Mesenchymal stem cell (in vitro differentiated cells and primary cell): ENCODE measurements at regions not wholly inside any gene's neighbourhood (a gene's known extent, or its start where the extent isn't known, plus 50 kb on each side); places are given as distances from the start of the nearest gene placed in this dataset.

Experiments
- DNase-seq: peaks from one replicate; pipeline ENCODE4 v3.0.0-alpha.2; 2013
- H2AFZ ChIP-seq: one replicate; pipeline ENCODE4 v1.6.1; 2013; ENCODE audit warnings: low read depth, mild to moderate bottlenecking, control low read depth, inconsistent platforms, low read length, moderate library complexity
- H2AK5ac ChIP-seq: 2 replicates; pipeline ENCODE4 v1.6.1; 2013; ENCODE audit warnings: low read length, moderate library complexity, mild to moderate bottlenecking, inconsistent platforms; ENCODE audit not compliant: severe bottlenecking
- H2BK120ac ChIP-seq: one replicate; pipeline ENCODE4 v1.6.1; 2013; ENCODE audit warnings: low read depth, mild to moderate bottlenecking, inconsistent platforms, low read length, moderate library complexity
- H2BK12ac ChIP-seq, 2 experiments: one replicate each; pipeline ENCODE4 v1.6.1; 2013; ENCODE audit warnings: inconsistent platforms in 2 of 2, low read length in 2 of 2, mild to moderate bottlenecking in 2 of 2, moderate library complexity in 2 of 2, control low read depth in 1 of 2
- H2BK15ac ChIP-seq: one replicate; pipeline ENCODE4 v1.6.1; 2013; ENCODE audit warnings: mild to moderate bottlenecking, low read depth, inconsistent platforms; ENCODE audit not compliant: poor library complexity, severe bottlenecking
- H2BK5ac ChIP-seq: 2 replicates; pipeline ENCODE4 v1.6.1; 2013; ENCODE audit warnings: low read depth, mild to moderate bottlenecking, low read length, control low read depth, inconsistent platforms; ENCODE audit not compliant: poor library complexity, severe bottlenecking
- H3K14ac ChIP-seq, 2 experiments: one replicate each; pipeline ENCODE4 v1.6.1; 2013; ENCODE audit warnings: inconsistent platforms in 2 of 2, low read length in 2 of 2, control low read depth in 1 of 2, mild to moderate bottlenecking in 1 of 2, moderate library complexity in 1 of 2
- H3K18ac ChIP-seq, 2 experiments: one replicate each; pipeline ENCODE4 v1.6.1; 2013; ENCODE audit warnings: inconsistent platforms in 2 of 2, low read length in 2 of 2, control low read depth in 1 of 2, low read depth in 1 of 2, mild to moderate bottlenecking in 1 of 2
- H3K23ac ChIP-seq, 2 experiments: one replicate each; pipeline ENCODE4 v1.6.1; 2013; ENCODE audit warnings: inconsistent platforms in 2 of 2, low read length in 2 of 2, mild to moderate bottlenecking in 2 of 2, moderate library complexity in 2 of 2, control low read depth in 1 of 2
- H3K27ac ChIP-seq: 2 replicates; pipeline ENCODE4 v1.5.1; 2013; ENCODE audit warnings: mild to moderate bottlenecking, moderate library complexity, low read length, control low read depth, inconsistent platforms; ENCODE audit not compliant: poor library complexity, severe bottlenecking
- H3K27me3 ChIP-seq, 2 experiments: 2 replicates each; pipeline versions ENCODE4 v1.6.1 to v1.7.0; 2013; ENCODE audit warnings: low read length in 2 of 2, mild to moderate bottlenecking in 2 of 2, moderate library complexity in 2 of 2, control low read depth in 1 of 2, inconsistent platforms in 1 of 2; ENCODE audit not compliant: control insufficient read depth in 1 of 2, insufficient read depth in 1 of 2
- H3K36me3 ChIP-seq, 2 experiments: 2 replicates each; pipeline versions ENCODE4 v1.6.1 to v1.7.0; 2013; ENCODE audit warnings: low read length in 2 of 2, control low read depth in 1 of 2, inconsistent platforms in 1 of 2, low read depth in 1 of 2, mild to moderate bottlenecking in 1 of 2; ENCODE audit not compliant: insufficient read depth in 2 of 2, control insufficient read depth in 1 of 2
- H3K4ac ChIP-seq, 2 experiments: one replicate each; pipeline ENCODE4 v1.6.1; 2013; ENCODE audit warnings: inconsistent platforms in 2 of 2, low read length in 2 of 2, mild to moderate bottlenecking in 2 of 2, moderate library complexity in 2 of 2, control low read depth in 1 of 2, low read depth in 1 of 2
- H3K4me1 ChIP-seq: 2 replicates; pipeline ENCODE4 v1.6.1; 2013; ENCODE audit warnings: low read depth, low read length, control low read depth; ENCODE audit not compliant: control insufficient read depth, insufficient read depth
- H3K4me2 ChIP-seq: 2 replicates; pipeline ENCODE4 v1.6.1; 2013; ENCODE audit warnings: low read length, mild to moderate bottlenecking, inconsistent platforms; ENCODE audit not compliant: poor library complexity, severe bottlenecking
- H3K4me3 ChIP-seq, 2 experiments: 2 replicates each; pipeline versions ENCODE4 v1.5.1 to v1.7.0; 2013; ENCODE audit warnings: low read length in 2 of 2, mild to moderate bottlenecking in 2 of 2, control low read depth in 1 of 2, low read depth in 1 of 2; ENCODE audit not compliant: insufficient read depth in 1 of 2
- H3K79me1 ChIP-seq: replicated peaks from 2 replicates; pipeline ENCODE4 v1.6.1; 2013; ENCODE audit warnings: mild to moderate bottlenecking, control low read depth, low read length, inconsistent platforms; ENCODE audit not compliant: poor library complexity, severe bottlenecking
- H3K9ac ChIP-seq: 2 replicates; pipeline ENCODE4 v1.7.0; 2013; ENCODE audit warnings: mild to moderate bottlenecking, low read length, moderate library complexity
- H3K9me3 ChIP-seq: 2 replicates; pipeline ENCODE4 v1.7.0; 2013; ENCODE audit warnings: mild to moderate bottlenecking, low read length; ENCODE audit not compliant: control insufficient read depth
- H4K8ac ChIP-seq: one replicate; pipeline ENCODE4 v1.6.1; 2013; ENCODE audit warnings: inconsistent platforms, mild to moderate bottlenecking, low read length, moderate library complexity
- H4K91ac ChIP-seq: one replicate; pipeline ENCODE4 v1.6.1; 2013; ENCODE audit warnings: mild to moderate bottlenecking, low read length, inconsistent platforms
- WGBS: methylation state at CpG from one replicate; pipeline ENCODE4 v1.1.7; 2013; ENCODE audit warnings: mixed read lengths; 5-methylcytosine and 5-hydroxymethylcytosine counted together

DNA sequence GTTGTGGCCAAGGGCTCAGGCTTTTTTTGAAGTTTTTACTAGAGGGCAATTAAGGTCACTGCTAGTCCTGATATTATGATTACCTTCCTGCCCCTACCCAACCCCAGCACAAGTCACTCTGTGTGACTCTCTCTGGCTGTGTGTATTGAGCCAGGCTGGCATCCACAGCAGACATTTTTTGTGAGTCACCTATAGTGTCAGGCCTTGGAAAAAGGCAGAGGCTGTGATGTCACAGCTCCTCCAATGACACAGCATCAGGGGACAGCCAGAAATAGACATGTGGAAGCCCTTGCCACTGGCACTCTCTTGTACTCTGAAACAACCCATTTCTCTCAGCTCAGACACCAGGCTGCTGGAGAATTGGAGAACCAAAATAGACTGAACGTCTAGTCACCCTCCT lies 145.4 kb downstream of the NMUR2 start:
- Histone ChIP-seq H3K9ac (no peak overlapping the region), H3K4me2 (no peak overlapping the region), H2BK120ac (no peak overlapping the region), H3K4me1 (no peaks in the 10 kb centered on the region), H3K23ac (no peak overlapping the region), H3K79me1 (no peaks in the 10 kb centered on the region), H3K27ac (no peak overlapping the region), H3K4ac (no peak overlapping the region), H3K9me3 (no peaks in the 10 kb centered on the region), H2AFZ (no peak overlapping the region), H2AK5ac (no peak overlapping the region), H3K4me3 (no peak overlapping the region), H2BK15ac (no peak overlapping the region), H2BK5ac (no peak overlapping the region), H3K14ac (no peak overlapping the region), H4K91ac (no peak overlapping the region), H4K8ac (no peak overlapping the region), H3K36me3 (no peaks in the 10 kb centered on the region), H3K18ac (no peak overlapping the region), H2BK12ac (no peak overlapping the region), H3K27me3 (no peaks in the 10 kb centered on the region)
- 29% methylated on average over 1 of the region's 1 CpG for WGBS
- no peak for DNase-seq

DNA sequence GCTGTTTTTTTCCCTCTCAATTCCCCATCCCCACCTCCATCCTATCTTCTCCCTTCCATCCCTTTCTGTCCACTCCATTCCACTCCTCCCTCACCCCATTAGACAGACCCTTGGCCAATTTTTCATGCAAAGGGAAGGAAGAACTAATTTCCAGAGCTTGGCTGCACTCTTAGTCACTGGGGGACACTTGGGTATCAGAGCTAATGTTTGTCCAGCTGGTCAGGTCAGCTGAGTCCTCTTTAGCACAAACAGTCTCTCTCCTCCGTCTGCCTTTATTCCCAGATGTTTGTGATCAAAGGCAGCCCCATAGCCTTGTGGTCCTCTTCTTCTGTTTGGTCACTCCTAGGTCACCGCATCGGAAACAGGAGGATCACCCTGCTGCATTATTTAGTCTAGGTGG lies 148.5 kb downstream of the NMUR2 start:
- no peak overlapping the region for H2BK15ac ChIP-seq
- H3K4me1 ChIP-seq, result no peaks in the 10 kb centered on the region

DNA sequence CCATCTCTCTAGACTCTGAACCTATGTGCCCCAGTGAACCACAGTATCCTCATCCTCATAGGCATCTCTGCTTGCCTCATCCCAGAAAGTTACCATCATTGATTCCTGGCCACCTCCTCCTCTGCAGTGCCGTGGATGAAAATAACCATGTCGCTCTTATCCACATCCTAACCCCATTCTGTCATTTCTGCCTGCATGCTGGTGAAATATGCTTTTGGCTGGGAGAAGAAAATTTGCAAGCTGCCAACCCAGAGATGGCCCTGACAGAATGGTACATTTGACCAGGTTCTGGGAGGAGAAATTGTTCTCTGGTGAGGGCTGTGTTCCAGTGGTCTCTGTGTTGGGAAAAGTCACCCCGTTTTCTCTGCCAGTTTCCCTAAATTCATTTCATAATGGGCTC lies 149.7 kb downstream of the NMUR2 start:
- no peak overlapping the region for H4K91ac ChIP-seq
- 56% methylated on average over 1 of the region's 3 CpGs for WGBS
- no peak overlapping the region for H3K4me2 ChIP-seq
- DNase-seq, result no peak
- no peak overlapping the region for H3K4ac ChIP-seq
- no peaks in the 10 kb centered on the region for H3K36me3 ChIP-seq
- no peaks in the 10 kb centered on the region for H3K79me1 ChIP-seq
- no peak overlapping the region for H2BK120ac ChIP-seq
- no peaks in the 10 kb centered on the region for H3K9me3 ChIP-seq
- H3K18ac ChIP-seq, result no peak overlapping the region
- no peaks in the 10 kb centered on the region for H3K4me1 ChIP-seq
- H2AFZ ChIP-seq, result no peak overlapping the region
- no peak overlapping the region for H2BK12ac ChIP-seq
- no peak overlapping the region for H2AK5ac ChIP-seq
- no peak overlapping the region for H3K4me3 ChIP-seq
- H2BK5ac ChIP-seq, result no peak overlapping the region
- H3K27ac ChIP-seq, result no peak overlapping the region
- H3K27me3 ChIP-seq, result no peaks in the 10 kb centered on the region
- no peak overlapping the region for H3K23ac ChIP-seq
- no peak overlapping the region for H2BK15ac ChIP-seq
- no peak overlapping the region for H4K8ac ChIP-seq
- H3K14ac ChIP-seq, result no peak overlapping the region
- no peak overlapping the region for H3K9ac ChIP-seq

More for the DNA sequence above, 148.5 kb downstream of the NMUR2 start:
- no peak for DNase-seq
- no peak overlapping the region for H3K9ac ChIP-seq
- 82% methylated on average over 2 of the region's 3 CpGs for WGBS
- H2AFZ ChIP-seq, result no peak overlapping the region
- no peak overlapping the region for H3K4me2 ChIP-seq
- H2BK12ac ChIP-seq, result no peak overlapping the region
- no peaks in the 10 kb centered on the region for H3K79me1 ChIP-seq
- H3K4me3 ChIP-seq, result no peak overlapping the region
- H2BK5ac ChIP-seq, result no peak overlapping the region
- no peak overlapping the region for H3K23ac ChIP-seq
- H4K8ac ChIP-seq, result no peak overlapping the region
- no peak overlapping the region for H3K4ac ChIP-seq
- H2AK5ac ChIP-seq, result no peak overlapping the region
- no peaks in the 10 kb centered on the region for H3K27me3 ChIP-seq
- H3K36me3 ChIP-seq, result no peaks in the 10 kb centered on the region
- no peak overlapping the region for H3K27ac ChIP-seq
- no peaks in the 10 kb centered on the region for H3K9me3 ChIP-seq
- no peak overlapping the region for H4K91ac ChIP-seq
- no peak overlapping the region for H2BK120ac ChIP-seq
- no peak overlapping the region for H3K18ac ChIP-seq
- no peak overlapping the region for H3K14ac ChIP-seq

DNA sequence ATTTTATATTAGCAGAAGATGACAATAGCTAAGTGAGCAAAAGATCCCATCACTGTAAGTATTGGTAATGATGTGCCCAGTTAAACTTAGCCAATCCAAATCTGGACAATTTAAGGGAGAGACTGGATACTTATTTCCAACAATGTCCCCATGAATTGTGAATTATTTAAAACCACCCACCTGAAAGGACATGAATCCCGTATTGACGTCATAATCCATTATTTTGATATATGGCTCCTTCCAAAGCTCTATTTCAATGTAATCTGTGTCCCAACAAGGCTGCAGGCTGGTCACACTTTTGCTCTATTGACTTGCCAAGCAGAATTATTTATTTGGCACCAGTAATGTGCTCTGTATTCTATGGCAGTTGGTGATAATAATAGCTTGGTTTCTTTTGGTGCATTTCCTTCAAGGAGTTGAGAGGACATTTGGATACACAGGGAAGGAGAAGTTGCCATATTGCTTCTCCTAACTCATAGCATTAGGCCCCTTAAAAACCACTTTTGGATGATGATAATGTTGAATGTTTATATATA lies 157.2 kb downstream of the NMUR2 start:
- Histone ChIP-seq H2BK12ac (no peak overlapping the region), H2BK120ac (no peak overlapping the region), H3K4ac (no peak overlapping the region), H4K91ac (no peak overlapping the region), H3K18ac (no peak overlapping the region), H3K9ac (no peak overlapping the region), H3K14ac (no peak overlapping the region), H3K23ac (no peak overlapping the region), H4K8ac (no peak overlapping the region), H3K9me3 (no peaks in the 10 kb centered on the region), H3K27ac (no peak overlapping the region), H3K4me3 (no peak overlapping the region), H3K4me1 (no peaks in the 10 kb centered on the region), H2AFZ (no peak overlapping the region), H3K27me3 (no peaks in the 10 kb centered on the region), H2AK5ac (no peak overlapping the region), H2BK15ac (no peak overlapping the region), H3K4me2 (no peak overlapping the region), H3K36me3 (no peaks in the 10 kb centered on the region), H2BK5ac (no peak overlapping the region), H3K79me1 (no peaks in the 10 kb centered on the region)
- DNase-seq, result no peak
- 78% methylated on average over 2 of the region's 2 CpGs for WGBS
